T47D (cell line): ENCODE measurements at regions not wholly inside any gene's neighbourhood (a gene's known extent, or its start where the extent isn't known, plus 50 kb on each side); places are given as distances from the start of the nearest gene placed in this dataset.

ENCODE experiments used
- DNase-seq, 2 experiments: peaks; one replicate each; pipeline versions ENCODE4 v3.0.0 to v3.0.0-alpha.2; 2011 to 2012; ENCODE audit warnings: low read depth in 1 of 2, low spot score in 1 of 2
- JUND ChIP-seq: IDR thresholded peaks from 2 replicates; pipeline ENCODE4 v1.6.1; 2012; ENCODE audit warnings: low read depth
- in situ Hi-C: cut with HindIII; loops from 2 replicates; pipeline ENCODE4 v1.10.0; 2016; ENCODE audit warnings: low sequenced_read_pairs, low pct_unique_long_range_greater_than_20kb

DNA sequence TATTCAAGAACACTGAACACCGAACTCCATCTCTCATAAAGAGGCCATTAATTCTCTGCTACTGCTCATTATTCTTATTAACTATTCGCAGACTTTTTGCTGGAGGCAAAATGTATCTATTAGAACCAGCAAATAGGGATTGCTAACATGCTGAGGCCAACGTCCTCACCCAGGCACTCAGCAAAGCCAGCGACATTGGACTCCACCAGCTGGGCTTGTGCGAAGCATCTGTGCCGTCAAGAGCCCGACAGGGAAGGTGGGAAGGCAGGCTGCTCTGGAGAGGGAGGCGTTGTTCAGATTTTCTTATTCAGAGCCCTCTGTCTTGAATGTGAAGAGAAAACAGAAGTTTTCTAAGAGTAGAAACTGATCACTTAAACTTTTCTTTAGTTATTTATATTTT is 615.6 kb upstream of the KIRREL3 start:
- DNase-seq, result no peak
- TF ChIP-seq JUND, result no peak
- in situ Hi-C loops, result no loop called here

DNA sequence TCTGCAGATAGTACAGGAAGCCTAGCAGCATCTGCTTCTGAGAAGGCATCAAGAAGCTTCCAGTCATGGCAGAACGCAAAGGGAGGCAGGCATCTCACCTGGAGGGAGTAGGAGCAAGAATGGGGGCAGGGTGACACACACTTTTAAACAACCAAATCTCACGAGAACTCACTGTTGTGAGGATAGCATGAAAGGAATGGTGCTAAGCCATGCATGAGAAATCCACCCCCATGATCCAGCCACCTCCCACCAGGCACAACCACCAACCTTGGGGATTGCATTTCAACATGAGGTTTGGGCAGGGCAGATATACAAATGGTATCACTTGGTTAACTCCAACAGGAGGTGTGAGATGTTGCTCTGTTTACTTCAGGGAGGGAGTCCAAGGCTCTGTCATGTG is 612.0 kb upstream of the KIRREL3 start:
- TF ChIP-seq JUND, result no peak
- in situ Hi-C loops, result no loop called here

DNA sequence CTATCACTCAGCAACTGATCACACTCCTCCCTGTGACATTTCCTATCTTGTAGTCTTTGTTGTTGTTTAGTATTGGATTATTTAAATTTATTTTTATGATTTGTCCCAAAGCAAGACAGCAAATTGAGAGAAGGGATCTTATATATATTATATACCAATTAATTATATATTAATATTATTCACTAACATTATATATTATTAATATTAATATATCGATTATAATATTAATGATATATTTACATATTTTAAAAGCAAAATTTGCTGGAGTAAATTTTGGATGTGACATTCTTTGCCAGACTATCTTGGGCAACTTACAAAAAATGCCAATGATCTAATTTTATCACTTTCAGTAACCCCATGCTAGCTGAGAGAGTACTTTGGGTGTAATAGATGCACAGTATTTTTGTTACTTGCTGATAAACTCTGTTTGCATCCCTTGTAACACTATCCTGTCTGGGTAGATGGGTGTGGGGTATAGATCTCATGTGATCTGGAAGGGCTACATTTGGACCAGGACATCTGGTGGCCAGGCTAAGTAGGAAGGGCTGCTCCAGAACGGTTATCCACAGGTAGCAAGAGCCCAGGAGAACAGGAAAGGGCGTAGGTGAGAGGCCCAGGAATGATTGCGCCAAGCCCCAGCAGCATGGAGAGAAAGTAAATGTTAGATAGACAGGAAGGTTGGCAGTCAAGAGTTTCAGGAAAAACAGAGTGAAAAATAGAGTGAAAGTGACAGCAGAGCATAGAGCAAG is 608.6 kb upstream of the KIRREL3 start:
- in situ Hi-C loops, result no loop called here
- no peak for DNase-seq
- TF ChIP-seq JUND, result no peak

More for the DNA sequence above, 612.0 kb upstream of the KIRREL3 start:
- no peak for DNase-seq

DNA sequence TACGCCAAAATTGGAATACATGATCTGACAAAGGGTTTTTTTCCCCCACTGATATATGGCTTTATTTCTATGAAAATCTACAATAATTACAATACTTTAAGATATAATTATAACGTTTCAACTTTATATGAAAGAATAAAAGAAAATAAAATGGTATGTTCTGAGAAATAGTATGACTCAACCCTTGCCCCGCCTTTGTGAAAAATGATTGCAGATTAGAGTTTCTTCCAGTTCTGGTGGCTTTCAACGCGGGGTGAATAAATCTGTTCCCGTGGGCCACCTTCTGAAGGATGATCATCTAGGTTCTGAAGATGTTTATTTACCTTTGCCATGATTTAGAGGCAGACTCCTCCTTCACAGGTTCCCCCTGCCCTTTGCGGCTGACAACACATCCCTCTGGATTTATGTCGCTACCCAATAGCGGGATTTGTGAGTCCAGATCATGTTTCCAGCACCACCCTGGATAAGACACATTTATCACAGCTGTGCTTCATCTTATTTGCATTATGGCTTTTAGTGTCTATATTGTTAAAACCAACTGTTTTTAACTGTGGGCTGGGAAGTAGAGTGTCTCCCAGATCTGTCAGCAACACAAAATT is 607.0 kb upstream of the KIRREL3 start:
- no peak for DNase-seq
- in situ Hi-C loops, result no loop called here
- no peak for TF ChIP-seq JUND

DNA sequence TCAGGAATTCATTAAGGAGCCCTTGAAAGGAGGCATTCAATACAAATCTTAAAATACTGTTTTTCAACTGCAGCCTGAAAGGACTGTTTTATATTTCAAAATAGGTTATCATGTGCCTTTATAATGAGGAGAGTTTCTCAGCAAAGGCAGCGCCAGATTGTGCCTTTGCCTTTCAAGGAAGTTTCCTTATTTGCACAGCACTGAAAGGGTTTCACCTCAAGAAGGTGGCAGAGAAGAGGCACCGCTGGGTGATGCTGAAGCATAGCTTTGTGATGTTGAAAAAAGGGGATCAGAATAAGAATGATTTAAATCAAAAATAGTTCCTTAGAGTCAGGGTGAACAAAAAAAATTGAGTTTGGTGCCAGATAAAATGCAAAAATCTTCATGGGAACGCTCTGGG is 601.0 kb upstream of the KIRREL3 start:
- no peak for TF ChIP-seq JUND
- in situ Hi-C loops, result no loop called here
- DNase-seq, result no peak

DNA sequence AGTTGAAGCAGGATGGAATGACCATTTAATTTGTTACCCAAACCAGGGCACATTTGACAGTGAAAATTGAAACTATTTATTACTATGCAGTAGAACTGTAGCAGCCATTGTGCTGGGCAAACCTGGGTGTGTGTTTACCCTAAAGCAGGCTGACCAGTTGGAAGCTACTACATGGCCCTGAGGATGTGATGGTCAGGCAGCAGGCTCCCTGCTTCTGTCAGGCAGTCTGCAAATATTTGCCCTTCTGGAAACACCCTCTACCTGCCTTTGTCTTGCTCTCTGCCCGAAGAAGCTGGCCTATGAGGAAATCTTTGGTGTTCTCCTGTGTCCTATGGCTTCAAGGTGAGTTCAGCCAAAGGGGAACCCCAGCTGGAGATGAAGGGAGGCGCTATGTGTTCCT is 600.1 kb upstream of the KIRREL3 start:
- in situ Hi-C loops, result no loop called here
- no peak for TF ChIP-seq JUND
- DNase-seq, result no peak

DNA sequence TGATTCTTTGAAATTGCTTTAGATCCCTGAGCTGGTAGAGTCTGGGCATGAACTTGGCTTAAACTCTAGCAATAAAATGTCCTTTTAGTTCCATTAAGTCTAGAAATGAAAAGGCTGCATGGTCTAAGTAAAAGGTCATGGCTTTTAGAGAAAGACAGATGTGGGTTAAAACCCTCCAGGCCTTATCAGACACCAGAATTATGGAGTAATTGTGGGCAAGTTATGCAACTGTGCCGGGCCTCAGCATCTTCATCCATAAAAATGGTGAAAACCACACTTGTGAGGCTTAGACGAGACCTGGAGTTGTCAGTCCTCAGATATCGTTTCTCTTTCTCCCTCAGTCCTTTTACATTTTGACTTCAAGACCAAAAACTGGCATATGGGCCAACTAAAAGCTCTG is 597.9 kb upstream of the KIRREL3 start:
- in situ Hi-C loops, result no loop called here
- no peak for TF ChIP-seq JUND
- DNase-seq, result no peak

DNA sequence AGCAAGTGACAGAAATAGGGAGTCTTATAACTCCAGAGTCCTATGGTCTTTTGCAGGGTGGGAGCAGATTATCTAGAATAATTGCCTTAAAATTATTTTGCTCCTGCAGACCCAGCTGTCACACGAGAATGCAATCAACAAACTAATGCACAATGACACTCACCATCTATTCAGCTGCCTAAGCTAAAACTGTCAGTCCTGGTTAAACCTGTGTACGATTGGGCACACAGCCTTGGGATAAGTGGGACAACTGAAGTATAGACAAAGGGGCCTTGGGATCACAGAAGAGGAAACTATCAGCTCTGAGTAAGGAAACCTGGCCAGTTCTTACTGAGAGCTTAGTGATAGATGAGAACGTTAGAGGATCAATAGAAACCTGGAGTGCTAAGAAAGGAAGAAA is 595.9 kb upstream of the KIRREL3 start:
- no peak for DNase-seq
- in situ Hi-C loops, result no loop called here
- no peak for TF ChIP-seq JUND

DNA sequence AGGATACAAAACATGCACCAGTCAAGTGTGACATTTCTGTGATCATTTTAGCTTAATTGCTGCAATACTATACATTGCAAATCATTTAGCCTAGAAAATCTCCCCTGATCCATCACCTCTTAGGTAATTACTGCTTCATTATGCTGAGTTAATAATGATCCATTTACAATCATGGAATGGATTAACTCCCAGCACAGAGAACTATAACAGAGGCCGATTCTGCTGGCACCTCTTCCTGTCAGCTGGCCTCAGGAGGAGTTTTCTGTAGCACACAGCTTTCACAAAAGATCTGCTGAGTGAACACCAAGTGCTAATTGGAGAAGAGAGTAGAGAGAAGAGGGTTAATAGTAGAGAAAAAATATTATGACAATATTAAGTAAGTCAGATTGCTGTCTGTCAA is 591.8 kb upstream of the KIRREL3 start:
- no peak for DNase-seq
- in situ Hi-C loops, result no loop called here
- no peak for TF ChIP-seq JUND

DNA sequence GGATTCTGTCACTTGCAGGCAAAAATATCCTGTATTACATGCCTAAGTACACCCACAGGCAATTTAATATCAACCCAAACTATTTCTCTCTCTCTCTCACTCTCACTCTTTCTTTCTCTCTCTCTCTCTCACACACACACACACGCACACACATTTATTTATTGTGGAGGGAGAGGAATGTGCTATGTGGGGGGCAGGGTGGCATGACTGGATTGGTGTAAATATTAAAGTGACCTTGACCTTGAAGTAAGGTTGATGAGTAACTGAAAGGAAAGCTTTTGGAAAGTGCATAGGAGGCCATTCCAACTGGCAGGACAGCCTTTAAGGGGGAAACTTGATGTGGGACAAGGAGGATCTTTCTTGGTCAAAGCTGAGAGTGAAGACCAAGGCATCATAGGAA is 589.7 kb upstream of the KIRREL3 start:
- no peak for TF ChIP-seq JUND
- DNase-seq, result no peak
- in situ Hi-C loops, result no loop called here

DNA sequence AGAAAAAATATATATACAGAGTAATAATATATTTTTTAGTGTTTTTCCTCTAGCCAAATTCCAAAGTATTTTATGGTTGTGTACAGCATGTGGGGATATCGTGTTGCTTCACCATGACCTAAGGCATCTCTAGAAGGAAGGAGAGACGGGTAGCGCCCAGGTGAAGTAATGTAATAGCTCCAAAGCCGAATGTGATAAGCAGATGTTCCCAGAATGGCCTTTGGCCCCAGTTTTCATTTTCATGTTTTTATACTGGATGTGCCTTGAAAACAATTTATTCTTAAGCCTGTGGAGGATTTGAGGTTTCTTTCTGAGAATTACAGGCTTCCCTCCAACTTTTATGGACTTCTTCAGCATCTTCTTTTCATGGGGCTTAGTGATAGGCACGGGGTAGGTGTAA is 587.9 kb upstream of the KIRREL3 start:
- DNase-seq, result no peak
- in situ Hi-C loops, result no loop called here
- no peak for TF ChIP-seq JUND

DNA sequence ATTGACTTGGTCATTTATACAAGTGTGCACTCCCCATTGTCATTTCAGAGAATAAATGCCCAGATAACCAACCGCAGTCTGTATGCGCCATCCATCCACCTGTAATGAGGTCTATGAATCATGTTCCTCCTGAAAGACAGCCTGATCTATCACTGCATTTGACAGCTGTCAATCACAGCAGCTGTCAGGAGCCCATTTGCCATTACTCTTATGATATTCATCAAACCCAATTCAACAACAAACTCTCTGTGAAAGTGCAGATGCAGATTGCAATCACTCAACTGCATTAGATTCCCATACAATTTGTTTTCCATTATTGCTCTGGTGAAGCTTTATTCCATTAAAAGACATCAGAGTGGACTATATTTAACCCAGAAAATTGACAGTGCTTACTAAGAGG is 586.9 kb upstream of the KIRREL3 start:
- in situ Hi-C loops, result no loop called here
- TF ChIP-seq JUND, result no peak
- no peak for DNase-seq

DNA sequence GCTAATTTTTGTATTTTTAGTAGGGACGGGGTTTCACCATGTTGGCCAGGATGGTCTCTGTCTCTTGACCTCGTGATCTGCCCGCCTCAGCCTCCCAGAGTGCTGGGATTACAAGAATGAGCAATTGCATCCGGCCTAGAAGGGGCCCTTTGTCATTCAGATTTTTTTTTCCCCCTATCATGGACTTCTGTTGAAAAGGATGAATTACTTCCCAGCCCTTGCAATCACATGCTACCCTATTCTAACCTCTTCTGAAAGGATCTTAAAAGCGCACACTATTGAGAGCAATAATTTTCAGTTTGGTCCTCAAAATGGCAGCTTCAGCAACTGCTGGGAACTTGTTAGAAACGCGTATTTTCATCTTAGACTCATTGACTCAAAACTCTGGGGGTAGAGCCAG is 575.6 kb upstream of the KIRREL3 start:
- DNase-seq, result no peak
- in situ Hi-C loops, result no loop called here

DNA sequence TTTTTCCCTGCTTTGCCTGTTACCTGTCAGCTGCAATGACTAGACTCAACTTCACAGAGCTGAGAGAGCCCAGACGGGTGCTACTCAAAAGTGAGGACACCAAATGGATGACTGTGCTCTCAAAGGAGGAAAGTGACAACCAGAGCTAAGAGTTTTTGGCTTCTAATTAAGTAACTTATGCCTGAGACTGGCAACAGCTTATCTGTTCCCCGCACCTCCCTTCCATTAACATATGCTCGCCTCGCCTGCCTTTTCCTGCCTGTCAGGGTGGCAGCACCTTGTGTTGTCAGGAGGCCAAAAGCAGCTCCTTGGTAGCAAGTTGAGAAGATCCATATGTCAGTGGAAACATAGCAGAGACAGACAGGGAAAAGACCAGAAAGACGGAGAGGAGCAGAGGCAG is 573.9 kb upstream of the KIRREL3 start:
- in situ Hi-C loops, result no loop called here
- DNase-seq, result no peak
- TF ChIP-seq JUND, result no peak

More for the DNA sequence above, 575.6 kb upstream of the KIRREL3 start:
- TF ChIP-seq JUND, result no peak
